LNCaP clone FGC (cell line): ENCODE measurements at regions not wholly inside any gene's neighbourhood (a gene's known extent, or its start where the extent isn't known, plus 50 kb on each side); places are given as distances from the start of the nearest gene placed in this dataset.

ENCODE experiments used
- DNase-seq: peaks from one replicate; pipeline ENCODE4 v3.0.0-alpha.2; 2011; ENCODE audit warnings: low read depth
- H3K4me3 ChIP-seq: 2 replicates; pipeline ENCODE4 v1.5.1; 2011; ENCODE audit warnings: mild to moderate bottlenecking, low read depth, low read length, control low read depth
- CTCF ChIP-seq: IDR thresholded peaks from 2 replicates; pipeline ENCODE4 v1.5.1; 2012; ENCODE audit warnings: mild to moderate bottlenecking; ENCODE audit not compliant: control insufficient read depth, insufficient read depth; ENCODE audit errors: extremely low read depth

GRCh38 chr3:80770106-80771074 is 991.1 kb downstream of the GBE1 start:
- TF ChIP-seq CTCF, result no peak
- peak overlapping the region; percentile 44 for H3K4me3 ChIP-seq
- DNase-seq, result peak; percentile 46

DNA sequence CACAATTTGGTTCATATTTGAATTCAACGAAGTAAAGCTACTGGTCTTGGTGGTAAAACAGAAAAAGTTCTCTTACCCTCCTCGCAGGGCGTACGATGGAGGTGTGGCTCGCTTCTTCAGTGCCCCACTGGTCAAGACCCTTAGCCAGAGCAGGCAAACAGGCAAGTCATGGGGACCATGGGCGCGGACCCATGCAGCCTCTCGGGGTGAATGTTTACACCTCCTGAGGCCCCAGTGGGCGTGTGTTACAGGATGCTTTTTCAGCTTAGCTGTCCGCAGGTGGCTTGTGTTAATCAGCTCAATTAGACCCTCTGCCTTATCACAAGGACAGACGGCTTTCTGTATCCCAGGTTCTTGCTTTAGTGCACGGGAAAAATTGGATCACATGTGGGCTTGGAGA is 991.8 kb downstream of the GBE1 start:
- peak overlapping the region; percentile 44 for H3K4me3 ChIP-seq
- DNase-seq, result no peak
- TF ChIP-seq CTCF, result no peak

DNA sequence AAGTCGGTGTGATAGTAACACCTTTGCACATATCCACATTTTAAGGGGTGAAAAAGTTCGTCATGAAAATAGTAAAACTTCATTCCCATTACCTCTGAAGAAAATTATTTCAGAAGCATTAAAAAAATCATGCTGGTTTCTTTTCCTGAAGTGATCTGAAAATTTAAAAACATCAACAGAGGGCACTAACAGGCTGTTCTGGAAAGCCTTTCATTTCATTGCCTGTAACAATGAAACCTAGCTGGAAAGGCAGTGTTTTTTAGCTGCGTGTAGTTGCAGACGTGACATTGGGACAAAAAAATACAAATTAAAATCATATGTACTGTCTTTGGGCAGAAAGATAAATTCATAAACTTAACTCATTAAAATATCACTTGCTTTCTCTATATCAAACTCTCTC is 993.8 kb downstream of the GBE1 start:
- H3K4me3 ChIP-seq, result no peak overlapping the region
- no peak for DNase-seq
- 0 out of 2 replicates have a peak, but pooled peaks have one; percentile 11 for TF ChIP-seq CTCF

DNA sequence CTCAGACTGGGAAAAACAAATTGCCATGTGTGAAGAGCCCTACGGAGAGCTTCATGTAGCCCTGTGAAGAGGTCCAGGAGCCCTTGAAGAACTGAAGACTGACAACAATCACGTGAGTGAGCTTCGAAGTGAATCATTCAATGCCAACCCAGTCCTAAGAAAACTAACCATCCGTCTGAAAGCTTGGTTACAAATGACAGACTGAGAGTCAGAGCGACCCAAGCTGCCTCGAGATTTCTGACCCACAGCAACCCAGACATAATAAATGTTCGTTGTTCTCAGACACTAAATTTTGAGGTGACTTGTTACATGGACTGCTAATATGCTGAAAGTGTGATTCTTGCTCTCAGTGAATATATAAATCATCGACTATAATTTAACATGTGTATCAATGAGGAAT is 987.2 kb upstream of the ROBO1 start:
- TF ChIP-seq CTCF, result no peak
- DNase-seq, result no peak
- H3K4me3 ChIP-seq, result no peak overlapping the region

- TF ChIP-seq CTCF, result no peak
- H3K4me3 ChIP-seq, result no peak overlapping the region
- no peak for DNase-seq
These were observed 985.2 kb upstream of the ROBO1 start for GRCh38 chr3:80753021-80753420.

GRCh38 chr3:80750637-80751036 is 982.8 kb upstream of the ROBO1 start:
- TF ChIP-seq CTCF, result no peak
- DNase-seq, result no peak
- no peak overlapping the region for H3K4me3 ChIP-seq

- DNase-seq, result no peak
- TF ChIP-seq CTCF, result no peak
- H3K4me3 ChIP-seq, result no peak overlapping the region
These were observed 967.1 kb upstream of the ROBO1 start for GRCh38 chr3:80734920-80735319.
